Smooth muscle cell (in vitro differentiated cells): ENCODE measurements at regions not wholly inside any gene's neighbourhood (a gene's known extent, or its start where the extent isn't known, plus 50 kb on each side); places are given as distances from the start of the nearest gene placed in this dataset.

Source experiments
- DNase-seq: peaks from one replicate; lab custom pipeline; 2025; ENCODE audit not compliant: unreplicated experiment; lab: John Stamatoyannopoulos, UW
- H2AFZ ChIP-seq: fragments of 200-600 bp; sonication (generic); 2 replicates; pipeline ENCODE4 v1.6.0; 2016; ENCODE audit warnings: antibody characterized with exemption, low read depth, mild to moderate bottlenecking
- H3F3A ChIP-seq: fragments of 200-600 bp; sonication (generic); 2 replicates; pipeline ENCODE4 v1.6.0; 2017; ENCODE audit warnings: antibody characterized with exemption, low read depth
- H3K27ac ChIP-seq: fragments of 200-600 bp; sonication (generic); 2 replicates; pipeline ENCODE4 v1.5.1; 2016; ENCODE audit warnings: low read depth, mild to moderate bottlenecking
- H3K27me3 ChIP-seq: fragments of 200-600 bp; sonication (generic); 2 replicates; pipeline ENCODE4 v1.6.1; 2016; ENCODE audit warnings: low read depth, mild to moderate bottlenecking
- H3K36me3 ChIP-seq: fragments of 200-600 bp; sonication (generic); 2 replicates; pipeline ENCODE4 v1.5.1; 2016; ENCODE audit warnings: low read depth
- H3K4me1 ChIP-seq: fragments of 200-600 bp; sonication (generic); 2 replicates; pipeline ENCODE4 v1.5.1; 2016; ENCODE audit warnings: low read depth
- H3K4me2 ChIP-seq: fragments of 200-600 bp; sonication (generic); 2 replicates; pipeline ENCODE4 v1.6.0; 2016; ENCODE audit warnings: mild to moderate bottlenecking
- H3K4me3 ChIP-seq: fragments of 200-600 bp; sonication (generic); 2 replicates; pipeline ENCODE4 v1.5.1; 2016; ENCODE audit warnings: mild to moderate bottlenecking
- H3K79me2 ChIP-seq: fragments of 200-600 bp; sonication (generic); 2 replicates; pipeline ENCODE4 v1.6.0; 2016; ENCODE audit warnings: low read depth, mild to moderate bottlenecking
- H3K9ac ChIP-seq: fragments of 200-600 bp; sonication (generic); 2 replicates; pipeline ENCODE4 v1.6.0; 2016; ENCODE audit warnings: low read depth
- H3K9me3 ChIP-seq: fragments of 200-600 bp; sonication (generic); replicated peaks from 2 replicates; pipeline ENCODE4 v1.5.1; 2016; ENCODE audit warnings: low read depth
- H4K20me1 ChIP-seq: fragments of 200-600 bp; sonication (generic); 2 replicates; pipeline ENCODE4 v1.6.0; 2016; ENCODE audit warnings: low read depth
- WGBS: methylation state at CpG from one replicate; pipeline ENCODE4 v1.1.7; 2016; ENCODE audit warnings: low lambda C conversion rate; 5-methylcytosine and 5-hydroxymethylcytosine counted together
- TF ChIP-seq, protein P1 (sequence below): fragments of 200-600 bp; sonication (generic); IDR thresholded peaks from 2 replicates; pipeline ENCODE4 v1.5.1; 2017; ENCODE audit warnings: borderline replicate concordance, mild to moderate bottlenecking, antibody characterized with exemption; ENCODE audit not compliant: insufficient read depth, poor library complexity, severe bottlenecking

GRCh38 chr2:59502981-59503380 is 1050.5 kb downstream of the BCL11A start:
- TF ChIP-seq, protein P1, sequence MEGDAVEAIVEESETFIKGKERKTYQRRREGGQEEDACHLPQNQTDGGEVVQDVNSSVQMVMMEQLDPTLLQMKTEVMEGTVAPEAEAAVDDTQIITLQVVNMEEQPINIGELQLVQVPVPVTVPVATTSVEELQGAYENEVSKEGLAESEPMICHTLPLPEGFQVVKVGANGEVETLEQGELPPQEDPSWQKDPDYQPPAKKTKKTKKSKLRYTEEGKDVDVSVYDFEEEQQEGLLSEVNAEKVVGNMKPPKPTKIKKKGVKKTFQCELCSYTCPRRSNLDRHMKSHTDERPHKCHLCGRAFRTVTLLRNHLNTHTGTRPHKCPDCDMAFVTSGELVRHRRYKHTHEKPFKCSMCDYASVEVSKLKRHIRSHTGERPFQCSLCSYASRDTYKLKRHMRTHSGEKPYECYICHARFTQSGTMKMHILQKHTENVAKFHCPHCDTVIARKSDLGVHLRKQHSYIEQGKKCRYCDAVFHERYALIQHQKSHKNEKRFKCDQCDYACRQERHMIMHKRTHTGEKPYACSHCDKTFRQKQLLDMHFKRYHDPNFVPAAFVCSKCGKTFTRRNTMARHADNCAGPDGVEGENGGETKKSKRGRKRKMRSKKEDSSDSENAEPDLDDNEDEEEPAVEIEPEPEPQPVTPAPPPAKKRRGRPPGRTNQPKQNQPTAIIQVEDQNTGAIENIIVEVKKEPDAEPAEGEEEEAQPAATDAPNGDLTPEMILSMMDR: no peak
- Histone ChIP-seq H3K9me3 (no peaks in the 10 kb centered on the region), H3K4me1 (no peaks in the 10 kb centered on the region), H3K79me2 (no peaks in the 10 kb centered on the region), H3F3A (no peaks in the 10 kb centered on the region), H3K27ac (no peak overlapping the region), H4K20me1 (no peaks in the 10 kb centered on the region), H3K36me3 (no peaks in the 10 kb centered on the region), H3K4me2 (no peak overlapping the region), H2AFZ (no peak overlapping the region), H3K9ac (no peak overlapping the region), H3K4me3 (no peak overlapping the region), H3K27me3 (no peaks in the 10 kb centered on the region)
- no peak for DNase-seq

DNA sequence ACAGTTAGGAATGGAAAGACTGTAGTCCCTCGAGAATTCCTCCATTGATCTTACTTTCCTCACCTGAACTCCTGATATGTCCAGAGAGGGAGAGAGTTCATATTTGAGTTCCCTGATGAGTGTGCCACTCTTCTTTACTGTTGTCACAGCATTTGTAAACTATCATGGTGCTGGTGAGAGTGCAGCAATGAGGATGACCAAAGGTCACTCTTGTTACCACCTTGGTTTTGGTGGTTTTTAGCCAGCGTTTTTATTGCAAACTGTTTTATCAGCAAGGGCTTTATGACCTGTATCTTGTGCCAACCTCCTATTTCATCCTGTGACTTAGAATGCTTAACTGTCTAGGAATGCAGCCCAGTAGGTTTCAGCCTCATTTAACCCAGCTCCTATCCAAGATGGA is 1062.5 kb downstream of the BCL11A start:
- Histone ChIP-seq H4K20me1 (no peaks in the 10 kb centered on the region), H3K9me3 (peaks cover 4% of the 10 kb centered on the region), H3K79me2 (no peaks in the 10 kb centered on the region), H3K4me1 (no peaks in the 10 kb centered on the region), H3K4me3 (no peak overlapping the region), H3K36me3 (no peaks in the 10 kb centered on the region), H3K27ac (no peak overlapping the region), H3K27me3 (no peaks in the 10 kb centered on the region), H2AFZ (no peak overlapping the region), H3K9ac (no peak overlapping the region), H3F3A (no peaks in the 10 kb centered on the region), H3K4me2 (no peak overlapping the region)
- DNase-seq: no peak
- TF ChIP-seq, protein P1: no peak
- WGBS: 72% methylated on average over 2 of the region's 2 CpGs

DNA sequence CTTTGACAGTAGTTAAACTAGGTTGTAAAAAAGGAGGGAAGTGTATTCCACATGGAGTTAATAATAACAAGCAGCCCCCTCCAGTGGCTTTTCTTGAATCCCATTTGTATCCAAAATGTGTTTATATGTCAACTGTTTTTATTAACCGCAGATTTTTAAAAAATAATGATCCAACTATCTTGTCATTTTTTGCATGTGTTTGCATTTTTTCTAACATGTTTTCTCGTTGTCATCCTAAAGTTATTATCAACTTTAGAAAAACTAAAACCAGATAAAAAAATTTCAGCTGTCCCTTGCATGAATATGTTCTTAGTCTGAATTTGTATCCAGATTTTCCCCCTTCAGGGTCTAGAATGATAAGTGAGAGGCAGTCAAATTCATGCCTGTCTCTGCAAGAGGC is 1063.3 kb downstream of the BCL11A start:
- Histone ChIP-seq H3K4me1 (no peaks in the 10 kb centered on the region), H3K27ac (no peak overlapping the region), H4K20me1 (no peaks in the 10 kb centered on the region), H3K4me3 (no peak overlapping the region), H3K9me3 (no peaks in the 10 kb centered on the region), H3K79me2 (no peaks in the 10 kb centered on the region), H3F3A (no peaks in the 10 kb centered on the region), H2AFZ (no peak overlapping the region), H3K4me2 (no peak overlapping the region), H3K9ac (no peak overlapping the region), H3K27me3 (no peaks in the 10 kb centered on the region), H3K36me3 (no peaks in the 10 kb centered on the region)
- DNase-seq: no peak
- TF ChIP-seq, protein P1: no peak
- WGBS: 81% methylated on average over 2 of the region's 2 CpGs

DNA sequence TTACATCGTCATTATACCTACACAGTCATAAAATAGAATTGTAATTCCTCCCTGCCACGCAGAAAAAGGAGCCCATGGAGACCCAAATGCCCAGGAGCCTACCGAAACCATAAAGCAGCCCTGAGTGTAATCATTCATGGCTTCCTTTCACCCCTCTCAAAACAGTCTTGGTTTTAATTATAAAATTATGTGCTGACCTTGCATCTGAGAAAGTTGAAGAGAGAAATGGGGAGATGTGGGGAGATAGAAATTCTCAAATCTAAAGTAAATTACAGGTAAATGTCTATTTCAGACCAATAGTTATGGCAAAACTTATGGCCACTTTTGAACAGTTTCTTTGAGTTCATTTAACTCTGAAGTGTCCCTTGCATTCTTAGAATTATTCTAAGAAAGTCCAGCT is 1068.8 kb downstream of the BCL11A start:
- TF ChIP-seq, protein P1: no peak
- 89% methylated on average over 3 of the region's 3 CpGs for WGBS
- no peak overlapping the region for H3K9ac ChIP-seq
- H3K4me2 ChIP-seq: no peak overlapping the region
- H3K36me3 ChIP-seq: no peaks in the 10 kb centered on the region
- no peak overlapping the region for H3K27ac ChIP-seq
- H3K27me3 ChIP-seq: no peaks in the 10 kb centered on the region
- H2AFZ ChIP-seq: no peak overlapping the region
- H3K4me1 ChIP-seq: no peaks in the 10 kb centered on the region
- no peak overlapping the region for H3K4me3 ChIP-seq
- no peaks in the 10 kb centered on the region for H4K20me1 ChIP-seq
- no peak for DNase-seq
- H3K79me2 ChIP-seq: no peaks in the 10 kb centered on the region
- H3F3A ChIP-seq: no peaks in the 10 kb centered on the region
- no peaks in the 10 kb centered on the region for H3K9me3 ChIP-seq
